ENCODE measurements at regions not wholly inside any gene's neighbourhood (a gene's known extent, or its start where the extent isn't known, plus 50 kb on each side); places are given as distances from the start of the nearest gene placed in this dataset.

DNA sequence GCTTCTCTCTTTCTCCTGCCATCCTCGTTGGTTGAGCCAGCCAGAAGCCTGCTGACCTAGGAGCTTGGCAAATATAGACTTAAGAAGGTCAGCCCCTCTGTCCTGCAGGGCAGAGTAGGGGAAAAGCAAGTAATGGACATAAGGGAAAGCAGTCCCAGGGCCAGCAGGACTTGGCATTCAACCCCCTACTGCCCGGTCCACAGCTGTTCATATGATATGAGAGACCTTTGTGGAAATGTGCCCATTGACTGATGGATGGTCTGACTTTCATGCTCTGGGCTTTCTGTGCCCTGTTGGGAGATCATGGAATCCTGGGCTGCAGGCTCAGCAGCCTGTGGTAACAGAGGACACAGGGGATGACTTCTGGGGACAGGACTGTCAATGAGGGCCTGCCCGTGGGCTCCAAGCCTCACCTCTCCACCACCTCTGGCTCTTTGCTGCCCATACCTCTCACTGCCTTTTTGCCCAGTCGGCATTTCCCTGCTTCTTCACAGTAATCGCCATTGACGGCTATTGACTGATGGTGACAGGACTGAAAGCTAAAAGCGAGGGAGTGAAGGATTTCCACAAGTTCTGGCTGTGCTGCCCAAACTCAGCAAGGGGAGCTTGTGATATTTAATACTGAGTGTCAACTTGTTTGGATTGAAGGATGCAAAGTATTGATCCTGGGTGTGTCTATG, 60.0 kb upstream of the NMNAT3 start:
- no peak for DNase-seq (ENCODE audit: low spot score)
- no peak for ATAC-seq

- DNase-seq (ENCODE audit: low spot score) (no peak), ATAC-seq (no peak)
Measured at GRCh38 chr3:139735191-139735590, 57.4 kb upstream of the NMNAT3 start.

DNA sequence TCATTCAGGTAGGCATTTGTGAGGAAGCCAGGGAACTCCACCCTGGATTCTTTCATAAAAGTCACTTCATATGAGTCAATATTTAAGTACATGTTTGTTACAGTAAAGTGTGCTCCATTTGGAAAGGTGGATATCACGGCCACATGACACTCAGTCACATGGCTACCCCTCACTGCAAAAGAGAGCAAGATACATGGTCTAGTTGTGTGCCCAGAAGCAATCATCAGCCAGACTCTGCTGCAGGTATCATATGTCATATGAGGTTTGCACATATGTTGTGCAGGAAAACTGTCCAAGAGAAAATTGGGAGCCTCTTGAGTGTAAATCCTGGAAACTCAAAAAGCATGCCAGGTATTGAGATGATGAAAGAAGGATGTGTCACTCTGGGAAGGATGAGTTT, 55.0 kb upstream of the NMNAT3 start:
- no peak for ATAC-seq
- DNase-seq (ENCODE audit: low spot score), result no peak

- no peak for DNase-seq (ENCODE audit: low spot score)
- ATAC-seq, result no peak
Measured at GRCh38 chr3:139729300-139729699, 51.5 kb upstream of the NMNAT3 start.

DNA sequence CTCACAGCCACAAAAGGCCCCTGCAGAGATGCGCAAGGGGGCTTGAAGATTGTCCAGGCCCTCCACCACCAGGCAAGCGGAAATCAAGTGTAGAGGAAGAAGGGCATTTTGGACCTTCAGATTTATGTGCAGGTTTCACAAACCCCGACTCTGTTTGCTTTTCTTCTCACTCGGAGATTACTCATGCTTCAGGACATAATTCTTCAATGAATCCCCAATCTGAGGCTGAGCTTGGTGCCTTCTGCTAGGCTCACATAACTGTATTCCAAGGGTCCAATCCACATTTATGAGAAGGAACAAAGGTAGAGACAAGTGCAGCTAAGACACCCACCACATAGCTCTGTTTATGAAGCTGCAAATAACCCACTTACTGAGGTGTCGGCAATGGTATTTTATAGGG, 50.6 kb upstream of the NMNAT3 start:
- no peak for ATAC-seq
- DNase-seq (ENCODE audit: low spot score), result no peak

Data from left lobe of liver (tissue), 2 donors.